B cell (primary cell): ENCODE measurements at regions not wholly inside any gene's neighbourhood (a gene's known extent, or its start where the extent isn't known, plus 50 kb on each side); places are given as distances from the start of the nearest gene placed in this dataset.

Experiments used
- ATAC-seq: fragments of 200-7000 bp; cut with Tn5 transposase; one replicate; pipeline ENCODE4 v1.10.0; 2021; ENCODE audit warnings: low read depth, mild to moderate bottlenecking, moderate number of reproducible peaks, moderate library complexity
- CTCF ChIA-PET: fragments of 350-600 bp; sonication (Branson Sonifier 250); formaldehyde crosslinking; loops from one replicate; lab custom pipeline; 2021; ENCODE audit warnings: antibody characterized with exemption, inconsistent platforms; lab: Charles Lee
- POLR2A ChIA-PET: fragments of 350-600 bp; sonication (Branson Sonifier 250); formaldehyde crosslinking; loops from one replicate; lab custom pipeline; 2021; ENCODE audit warnings: antibody characterized with exemption; lab: Charles Lee
- DNase-seq: peaks from one replicate; pipeline ENCODE4 v3.0.0; 2013
- H2AFZ ChIP-seq: 2 replicates; pipeline ENCODE4 v1.6.1; 2012; ENCODE audit warnings: mild to moderate bottlenecking, low read depth, low read length; ENCODE audit not compliant: insufficient read depth, poor library complexity, severe bottlenecking
- H3K27ac ChIP-seq, 2 donors: 1 replicate in 1 of 2; 2 replicates in 1 of 2; pipeline ENCODE4 v1.5.1; 2012 to 2013; ENCODE audit warnings: low read length in 2 of 2, mild to moderate bottlenecking in 2 of 2, moderate library complexity in 1 of 2
- H3K27me3 ChIP-seq, 4 experiments: fragments of 200-600 bp in 1 of 4; sonication (generic) in 1 of 4; replicated peaks in 1 of 4; 1 replicate in 2 of 4; 2 replicates in 2 of 4; pipeline versions ENCODE4 v1.6.1 to v1.7.0; 2013 to 2016; ENCODE audit warnings: low read length in 3 of 4, mild to moderate bottlenecking in 2 of 4, mixed read lengths in 1 of 4, moderate library complexity in 1 of 4; ENCODE audit not compliant: insufficient read depth in 4 of 4, control insufficient read depth in 3 of 4; ENCODE audit errors: control extremely low read depth in 1 of 4
- H3K36me3 ChIP-seq, 2 experiments: replicated peaks in 1 of 2; 1 replicate in 1 of 2; 2 replicates in 1 of 2; pipeline versions ENCODE4 v1.6.1 to v1.7.1; 2013; ENCODE audit warnings: low read length in 1 of 2; ENCODE audit not compliant: insufficient read depth in 2 of 2, control insufficient read depth in 1 of 2; ENCODE audit errors: control extremely low read depth in 1 of 2, extremely low read depth in 1 of 2
- H3K4me1 ChIP-seq, 2 donors: fragments of 200-600 bp in 1 of 2; sonication (generic) in 1 of 2; 1 replicate in 1 of 2; 2 replicates in 1 of 2; pipeline versions ENCODE4 v1.5.1 to v1.6.1; 2013 to 2017; ENCODE audit warnings: low read length in 2 of 2; ENCODE audit not compliant: control insufficient read depth in 2 of 2, insufficient read depth in 2 of 2
- H3K4me2 ChIP-seq: replicated peaks from 2 replicates; pipeline ENCODE3; 2012; ENCODE audit warnings: mild to moderate bottlenecking, low read depth, low read length; ENCODE audit not compliant: poor library complexity, severe bottlenecking
- H3K4me3 ChIP-seq, 5 experiments: fragments of 200-600 bp in 1 of 5; sonication (generic) in 1 of 5; 1 replicate in 3 of 5; 2 replicates in 2 of 5; pipeline versions ENCODE4 v1.5.1 to v1.7.0; 2011 to 2016; ENCODE audit warnings: low read length in 4 of 5, mild to moderate bottlenecking in 4 of 5, low read depth in 2 of 5, control low read depth in 1 of 5, moderate library complexity in 1 of 5; ENCODE audit not compliant: insufficient read depth in 1 of 5; ENCODE audit errors: control extremely low read depth in 1 of 5, extremely low read depth in 1 of 5
- H3K79me2 ChIP-seq: fragments of 200-600 bp; sonication (generic); one replicate; pipeline ENCODE4 v1.6.0; 2016; ENCODE audit warnings: low read length; ENCODE audit not compliant: control insufficient read depth, insufficient read depth
- H3K9ac ChIP-seq: fragments of 200-600 bp; sonication (generic); 2 replicates; pipeline ENCODE4 v1.6.1; 2017; ENCODE audit warnings: mild to moderate bottlenecking, low read length, moderate library complexity
- H3K9me3 ChIP-seq, 3 donors: one replicate each; pipeline versions ENCODE4 v1.6.1 to v1.7.1; 2013; ENCODE audit warnings: low read length in 2 of 3; ENCODE audit not compliant: control insufficient read depth in 2 of 3, insufficient read depth in 1 of 3; ENCODE audit errors: control extremely low read depth in 1 of 3
- H4K20me1 ChIP-seq: 2 replicates; pipeline ENCODE4 v1.6.0; 2012; ENCODE audit warnings: mild to moderate bottlenecking, low read length; ENCODE audit not compliant: insufficient read depth, control insufficient read depth, poor library complexity, severe bottlenecking
- H3K27ac Mint-ChIP-seq: one replicate; pipeline ENCODE4 v1.8.0; 2021; ENCODE audit warnings: mixed read lengths
- H3K27me3 Mint-ChIP-seq: one replicate; pipeline ENCODE4 v1.8.0; 2021; ENCODE audit warnings: mixed read lengths
- H3K4me1 Mint-ChIP-seq: one replicate; pipeline ENCODE4 v1.8.0; 2021; ENCODE audit warnings: mixed read lengths
- H3K4me3 Mint-ChIP-seq: one replicate; pipeline ENCODE4 v1.8.0; 2021; ENCODE audit warnings: mixed read lengths
- H3K9me3 Mint-ChIP-seq: one replicate; pipeline ENCODE4 v1.8.0; 2022; ENCODE audit warnings: mixed read lengths; ENCODE audit not compliant: insufficient read depth
- EZH2 ChIP-seq: IDR thresholded peaks from 2 replicates; pipeline ENCODE4 v1.6.1; 2012; ENCODE audit warnings: borderline replicate concordance, low read depth, mild to moderate bottlenecking, moderate library complexity, low read length; ENCODE audit not compliant: insufficient read depth, poor library complexity, severe bottlenecking
- WGBS: methylation state at CpG from one replicate; pipeline ENCODE4 v1.1.5; 2013; ENCODE audit warnings: missing lambda C conversion rate; ENCODE audit not compliant: insufficient coverage; 5-methylcytosine and 5-hydroxymethylcytosine counted together
- intact Hi-C: fragments of 100-400 bp; cut with micrococcal nuclease; formaldehyde crosslinking; loops from one replicate; pipeline ENCODE4 v1.10.0; 2022
- TF ChIP-seq, protein P1 (sequence below): fragments of 200-600 bp; IDR thresholded peaks from one replicate; pipeline ENCODE4 v1.8.0; 2022; ENCODE audit warnings: antibody characterized with exemption, mild to moderate bottlenecking

DNA sequence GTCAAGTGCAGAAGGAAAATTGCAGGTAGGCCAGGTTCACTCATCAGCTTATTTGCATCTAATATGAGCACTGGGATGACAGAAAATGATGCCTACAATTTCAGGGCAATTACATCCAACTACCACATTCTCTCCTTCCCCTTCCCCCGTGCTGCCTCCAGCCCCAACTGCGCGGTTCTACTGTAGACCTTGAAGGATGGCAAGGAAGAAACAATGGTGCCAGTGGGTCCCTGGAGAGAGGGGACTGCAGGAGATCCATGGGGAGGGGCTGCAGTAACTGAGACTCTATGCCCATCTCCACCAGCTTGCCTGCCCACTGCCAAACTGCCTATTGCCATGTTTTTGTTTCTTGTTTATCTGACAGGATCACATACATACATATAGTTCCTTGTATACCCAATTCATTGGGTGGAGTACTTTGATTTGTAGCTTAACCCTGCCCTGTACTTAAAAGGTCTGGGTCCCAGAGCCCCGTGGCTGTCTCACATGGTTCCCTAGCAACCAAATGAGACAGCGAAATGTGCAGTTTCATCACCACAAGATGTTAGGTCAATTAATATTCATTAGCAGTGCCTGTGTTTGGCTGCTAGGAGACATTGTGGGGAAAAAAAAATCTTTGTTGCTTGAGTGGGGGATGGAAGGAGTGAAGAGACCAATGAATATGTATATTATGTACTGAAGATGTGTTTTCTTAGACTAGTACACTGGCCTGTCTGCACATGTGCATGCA lies 253.5 kb upstream of the PLET1 start:
- Mint-ChIP-seq H3K9me3 (no peaks in the 10 kb centered on the region), H3K4me1 (no peaks in the 10 kb centered on the region), H3K4me3 (no peak overlapping the region), H3K27me3 (peaks cover 10% of the 10 kb centered on the region), H3K27ac (no peak overlapping the region)
- H4K20me1 ChIP-seq, result no peaks in the 10 kb centered on the region
- H3K27me3 ChIP-seq, result no peaks in the 10 kb centered on the region
- intact Hi-C loops, result no loop called here
- ATAC-seq (no peak), DNase-seq (no peak)
- POLR2A ChIA-PET, result no interaction called here
- no peaks in the 10 kb centered on the region for H3K36me3 ChIP-seq
- no peak overlapping the region for H3K27ac ChIP-seq
- no peak overlapping the region for H2AFZ ChIP-seq
- CTCF ChIA-PET, result no interaction called here
- no peak for TF ChIP-seq EZH2
- TF ChIP-seq, protein P1, sequence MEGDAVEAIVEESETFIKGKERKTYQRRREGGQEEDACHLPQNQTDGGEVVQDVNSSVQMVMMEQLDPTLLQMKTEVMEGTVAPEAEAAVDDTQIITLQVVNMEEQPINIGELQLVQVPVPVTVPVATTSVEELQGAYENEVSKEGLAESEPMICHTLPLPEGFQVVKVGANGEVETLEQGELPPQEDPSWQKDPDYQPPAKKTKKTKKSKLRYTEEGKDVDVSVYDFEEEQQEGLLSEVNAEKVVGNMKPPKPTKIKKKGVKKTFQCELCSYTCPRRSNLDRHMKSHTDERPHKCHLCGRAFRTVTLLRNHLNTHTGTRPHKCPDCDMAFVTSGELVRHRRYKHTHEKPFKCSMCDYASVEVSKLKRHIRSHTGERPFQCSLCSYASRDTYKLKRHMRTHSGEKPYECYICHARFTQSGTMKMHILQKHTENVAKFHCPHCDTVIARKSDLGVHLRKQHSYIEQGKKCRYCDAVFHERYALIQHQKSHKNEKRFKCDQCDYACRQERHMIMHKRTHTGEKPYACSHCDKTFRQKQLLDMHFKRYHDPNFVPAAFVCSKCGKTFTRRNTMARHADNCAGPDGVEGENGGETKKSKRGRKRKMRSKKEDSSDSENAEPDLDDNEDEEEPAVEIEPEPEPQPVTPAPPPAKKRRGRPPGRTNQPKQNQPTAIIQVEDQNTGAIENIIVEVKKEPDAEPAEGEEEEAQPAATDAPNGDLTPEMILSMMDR, result no peak
- H3K9ac ChIP-seq, result no peak overlapping the region
- no peak overlapping the region for H3K4me3 ChIP-seq
- no peaks in the 10 kb centered on the region for H3K9me3 ChIP-seq
- no peaks in the 10 kb centered on the region for H3K79me2 ChIP-seq
- H3K4me2 ChIP-seq, result no peak overlapping the region
- no peaks in the 10 kb centered on the region for H3K4me1 ChIP-seq
- 79% methylated on average over 4 of the region's 5 CpGs for WGBS

DNA sequence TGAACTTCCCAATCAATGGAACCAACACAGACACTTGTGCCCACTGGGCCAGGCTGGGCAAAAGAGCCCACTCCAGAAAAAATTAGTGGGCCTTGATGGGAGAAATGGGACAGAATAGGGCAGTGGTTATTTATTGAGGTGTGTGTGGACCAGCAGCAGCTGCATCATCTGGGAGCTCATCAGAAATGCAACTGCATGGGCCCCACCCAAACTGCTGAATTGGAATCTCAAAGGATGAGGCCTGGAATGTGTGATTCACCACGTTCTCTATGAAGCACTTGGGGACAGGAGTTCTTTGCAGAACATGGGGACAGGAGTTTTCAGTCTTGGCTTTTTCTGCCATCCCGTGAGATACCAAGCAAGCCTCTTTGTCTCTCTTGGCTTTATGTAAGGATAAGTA lies 255.6 kb upstream of the PLET1 start:
- H3K4me3 ChIP-seq, result no peak overlapping the region
- Mint-ChIP-seq H3K4me3 (no peak overlapping the region), H3K4me1 (no peaks in the 10 kb centered on the region), H3K9me3 (no peaks in the 10 kb centered on the region), H3K27me3 (peaks cover 8% of the 10 kb centered on the region), H3K27ac (no peak overlapping the region)
- ATAC-seq, result no peak
- ChIA-PET CTCF (no interaction called here), POLR2A (no interaction called here)
- no peaks in the 10 kb centered on the region for H3K9me3 ChIP-seq
- no peak for TF ChIP-seq EZH2
- TF ChIP-seq, protein P1, result no peak
- no peak overlapping the region for H2AFZ ChIP-seq
- H3K4me1 ChIP-seq, result no peaks in the 10 kb centered on the region
- H3K9ac ChIP-seq, result no peak overlapping the region
- H4K20me1 ChIP-seq, result no peaks in the 10 kb centered on the region
- H3K27ac ChIP-seq, result no peak overlapping the region
- H3K4me2 ChIP-seq, result no peak overlapping the region
- 71% methylated on average over 1 of the region's 2 CpGs for WGBS
- H3K27me3 ChIP-seq, result no peaks in the 10 kb centered on the region
- no peaks in the 10 kb centered on the region for H3K36me3 ChIP-seq
- no peaks in the 10 kb centered on the region for H3K79me2 ChIP-seq
- no peak for DNase-seq
- intact Hi-C loops, result no loop called here
